GM12875 (cell line): ENCODE measurements at regions not wholly inside any gene's neighbourhood (a gene's known extent, or its start where the extent isn't known, plus 50 kb on each side); places are given as distances from the start of the nearest gene placed in this dataset.
"Not testable (repeated sequence)": the region's sequence is repeated elsewhere in the genome, so short reads cannot be mapped to it uniquely, and the experiment has no call there.

Experiments
- H3K4me3 ChIP-seq: one replicate; pipeline ENCODE4 v1.5.1; 2011; ENCODE audit warnings: low read depth, low read length, control low read depth
- TF ChIP-seq, protein P1 (sequence below): IDR thresholded peaks from 2 replicates; pipeline ENCODE4 v1.5.1; 2011; ENCODE audit warnings: low read depth, mild to moderate bottlenecking, control low read depth, inconsistent platforms, low read length, moderate library complexity, borderline replicate concordance; ENCODE audit not compliant: insufficient read depth

DNA sequence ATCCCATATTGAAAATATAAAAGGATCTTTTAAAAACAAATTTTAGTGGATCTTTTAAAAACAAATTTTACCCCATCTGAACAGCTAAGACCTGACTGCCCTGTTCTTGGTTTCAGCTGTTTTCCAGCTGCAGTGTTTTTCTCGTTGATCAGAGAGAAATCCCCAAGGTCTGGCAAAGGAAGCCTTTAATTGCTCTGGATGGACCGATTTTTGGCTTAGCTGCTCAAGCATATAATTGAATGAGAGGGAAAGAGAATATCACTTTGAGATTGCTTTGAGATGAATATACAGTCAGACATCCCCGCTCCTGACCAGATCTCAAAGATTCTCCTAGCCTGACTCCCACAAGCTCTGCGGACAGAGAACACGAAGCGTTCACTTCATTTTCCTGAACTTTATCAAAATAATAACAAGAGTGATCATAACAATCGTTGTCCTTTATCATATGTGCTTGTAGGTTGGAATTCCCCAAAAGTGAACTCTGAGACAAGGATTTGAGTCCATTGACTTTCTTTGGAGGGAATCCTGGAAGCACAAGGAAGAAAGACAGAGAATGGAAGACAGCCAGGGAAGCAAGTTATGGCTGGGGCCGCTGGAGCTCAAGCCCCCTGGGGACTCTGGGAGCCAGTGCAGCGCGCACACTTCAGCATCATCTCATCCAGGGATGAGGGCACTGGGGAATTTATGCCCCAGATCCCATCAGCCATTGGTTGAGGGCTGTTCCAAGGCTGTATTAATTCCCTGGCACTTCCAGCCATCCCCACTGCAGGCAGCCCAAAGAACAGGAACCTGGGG lies 101.3 kb downstream of the SNX5 start:
- H3K4me3 ChIP-seq = no peak overlapping the region
- TF ChIP-seq, protein P1, sequence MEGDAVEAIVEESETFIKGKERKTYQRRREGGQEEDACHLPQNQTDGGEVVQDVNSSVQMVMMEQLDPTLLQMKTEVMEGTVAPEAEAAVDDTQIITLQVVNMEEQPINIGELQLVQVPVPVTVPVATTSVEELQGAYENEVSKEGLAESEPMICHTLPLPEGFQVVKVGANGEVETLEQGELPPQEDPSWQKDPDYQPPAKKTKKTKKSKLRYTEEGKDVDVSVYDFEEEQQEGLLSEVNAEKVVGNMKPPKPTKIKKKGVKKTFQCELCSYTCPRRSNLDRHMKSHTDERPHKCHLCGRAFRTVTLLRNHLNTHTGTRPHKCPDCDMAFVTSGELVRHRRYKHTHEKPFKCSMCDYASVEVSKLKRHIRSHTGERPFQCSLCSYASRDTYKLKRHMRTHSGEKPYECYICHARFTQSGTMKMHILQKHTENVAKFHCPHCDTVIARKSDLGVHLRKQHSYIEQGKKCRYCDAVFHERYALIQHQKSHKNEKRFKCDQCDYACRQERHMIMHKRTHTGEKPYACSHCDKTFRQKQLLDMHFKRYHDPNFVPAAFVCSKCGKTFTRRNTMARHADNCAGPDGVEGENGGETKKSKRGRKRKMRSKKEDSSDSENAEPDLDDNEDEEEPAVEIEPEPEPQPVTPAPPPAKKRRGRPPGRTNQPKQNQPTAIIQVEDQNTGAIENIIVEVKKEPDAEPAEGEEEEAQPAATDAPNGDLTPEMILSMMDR = no peak

DNA sequence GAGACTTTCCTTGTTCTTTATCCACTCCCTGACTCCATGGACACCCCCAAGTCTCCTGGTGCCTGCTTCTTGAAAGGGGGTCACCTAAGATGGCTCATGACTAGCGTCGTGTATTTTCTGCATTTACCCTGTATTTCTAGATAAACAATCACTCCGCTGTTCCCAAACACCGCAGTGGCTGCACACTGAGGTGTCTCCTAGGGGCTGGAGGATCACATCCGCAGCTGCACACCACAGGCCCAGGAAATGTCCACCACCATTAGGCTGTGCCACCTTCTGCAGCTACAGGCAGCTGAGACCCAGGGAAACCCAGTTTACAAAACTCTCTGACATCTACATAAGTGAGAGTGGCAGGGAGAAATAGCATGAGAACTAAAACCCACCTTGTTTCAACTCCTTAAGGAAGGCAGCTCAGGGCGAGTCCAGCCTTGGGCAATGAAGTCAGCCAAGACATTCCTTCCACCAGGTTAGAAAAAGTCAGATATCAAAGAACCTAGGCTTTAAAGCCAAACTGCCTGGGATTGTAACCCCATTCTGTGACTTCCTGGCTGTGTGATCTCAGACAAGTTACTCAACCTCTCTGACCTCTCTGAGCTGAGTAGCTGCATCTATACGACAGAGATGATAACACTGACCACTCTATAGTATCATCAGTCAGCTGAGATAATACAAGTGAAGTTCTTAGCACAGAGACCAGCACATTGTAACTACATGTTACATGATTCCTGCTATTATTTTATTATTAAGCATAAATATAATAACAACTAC lies 102.2 kb downstream of the SNX5 start:
- TF ChIP-seq, protein P1 = no peak
- H3K4me3 ChIP-seq = no peak overlapping the region

DNA sequence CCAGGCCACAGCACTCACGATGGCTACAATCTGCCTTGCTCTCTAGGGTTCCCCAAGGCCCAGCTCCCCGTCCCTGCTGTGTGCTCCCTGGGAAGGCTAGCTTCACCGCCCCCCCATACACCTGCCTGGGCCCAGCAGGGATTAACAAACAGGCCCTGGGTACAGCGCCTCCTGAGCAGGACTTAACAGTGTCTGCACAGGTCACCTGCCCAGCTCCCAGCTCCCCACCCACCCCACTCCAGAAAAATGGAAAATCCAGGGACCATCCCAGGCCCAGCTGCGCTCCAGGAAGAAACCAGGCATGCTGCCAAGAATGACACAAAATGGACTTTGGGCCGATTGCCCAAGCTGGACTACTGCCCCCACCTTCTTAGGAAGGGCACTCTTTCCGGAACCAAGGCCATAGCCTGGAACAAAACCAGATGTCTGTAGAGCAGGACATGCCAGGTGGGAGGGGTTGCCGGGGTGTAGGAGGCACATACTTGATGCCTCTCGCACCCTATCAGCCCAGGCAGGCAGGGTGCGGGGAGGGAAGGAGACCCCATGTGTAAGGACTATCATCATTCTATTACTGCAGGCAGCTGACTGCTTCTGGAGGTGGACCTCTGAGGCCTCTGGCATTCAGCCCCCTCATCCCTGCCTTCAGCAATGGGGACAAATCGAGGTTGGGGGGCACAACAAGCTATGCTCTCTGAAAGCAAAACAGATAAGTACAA lies 104.9 kb downstream of the SNX5 start:
- H3K4me3 ChIP-seq = no peak overlapping the region
- TF ChIP-seq, protein P1 = no peak

DNA sequence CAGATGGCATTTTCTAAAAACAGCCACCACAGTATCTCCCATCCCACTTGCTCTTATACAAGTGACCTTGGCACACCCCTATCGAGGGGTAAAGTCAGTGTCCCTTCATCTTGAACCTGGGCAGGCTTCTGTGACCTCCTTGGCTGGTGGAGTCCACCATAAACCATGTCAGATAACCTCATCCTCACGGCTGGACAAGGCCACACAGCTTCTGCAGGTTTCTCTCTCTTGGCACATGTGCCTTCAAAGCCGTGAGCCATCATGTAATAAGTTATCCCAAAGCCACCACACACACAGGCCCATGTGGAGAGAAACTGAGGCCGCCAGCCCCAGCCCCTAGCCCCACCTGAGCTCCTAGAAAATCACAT lies 105.4 kb downstream of the SNX5 start:
- H3K4me3 ChIP-seq = no peak overlapping the region
- TF ChIP-seq, protein P1 = no peak

DNA sequence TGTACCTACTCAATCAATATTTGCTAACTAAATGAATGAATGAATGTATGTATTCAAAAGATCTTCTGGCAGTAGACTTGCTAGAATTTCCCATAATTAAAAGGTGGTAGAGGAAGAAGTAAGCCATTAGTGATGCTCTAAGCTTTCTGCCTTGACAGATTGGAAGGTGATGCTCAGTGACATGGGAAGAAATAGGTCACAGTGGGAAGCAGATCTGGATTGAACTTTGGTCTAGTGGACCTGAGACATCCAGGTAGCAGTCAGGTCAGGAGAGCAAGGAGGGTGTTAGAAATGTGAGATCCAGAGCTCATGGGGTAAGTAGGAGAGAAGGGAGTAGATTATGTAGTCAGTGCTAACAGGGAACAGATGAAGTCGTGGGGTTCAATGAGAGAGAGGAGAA lies 106.4 kb downstream of the SNX5 start:
- no peak overlapping the region for H3K4me3 ChIP-seq
- TF ChIP-seq, protein P1 = no peak

DNA sequence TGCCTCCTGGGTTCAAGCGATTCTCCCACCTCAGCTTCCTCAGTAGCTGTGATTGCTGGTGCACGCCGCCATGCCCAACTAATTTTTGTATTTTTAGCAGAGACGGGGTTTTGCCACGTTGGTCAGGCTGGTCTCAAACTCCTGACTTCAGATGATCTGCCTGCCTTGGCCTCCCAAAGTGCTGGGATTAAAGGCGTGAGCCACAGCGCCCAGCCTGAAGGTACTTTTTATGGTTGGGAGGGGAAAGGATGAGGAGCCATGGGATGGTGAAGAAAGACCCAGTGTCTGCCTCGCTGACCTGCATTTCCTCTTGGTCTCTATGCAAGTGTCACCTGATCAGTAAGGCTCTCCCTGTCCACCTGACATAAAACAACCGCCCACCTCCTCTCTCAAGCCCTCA lies 107.0 kb downstream of the SNX5 start:
- not testable (repeated sequence) for H3K4me3 ChIP-seq

DNA sequence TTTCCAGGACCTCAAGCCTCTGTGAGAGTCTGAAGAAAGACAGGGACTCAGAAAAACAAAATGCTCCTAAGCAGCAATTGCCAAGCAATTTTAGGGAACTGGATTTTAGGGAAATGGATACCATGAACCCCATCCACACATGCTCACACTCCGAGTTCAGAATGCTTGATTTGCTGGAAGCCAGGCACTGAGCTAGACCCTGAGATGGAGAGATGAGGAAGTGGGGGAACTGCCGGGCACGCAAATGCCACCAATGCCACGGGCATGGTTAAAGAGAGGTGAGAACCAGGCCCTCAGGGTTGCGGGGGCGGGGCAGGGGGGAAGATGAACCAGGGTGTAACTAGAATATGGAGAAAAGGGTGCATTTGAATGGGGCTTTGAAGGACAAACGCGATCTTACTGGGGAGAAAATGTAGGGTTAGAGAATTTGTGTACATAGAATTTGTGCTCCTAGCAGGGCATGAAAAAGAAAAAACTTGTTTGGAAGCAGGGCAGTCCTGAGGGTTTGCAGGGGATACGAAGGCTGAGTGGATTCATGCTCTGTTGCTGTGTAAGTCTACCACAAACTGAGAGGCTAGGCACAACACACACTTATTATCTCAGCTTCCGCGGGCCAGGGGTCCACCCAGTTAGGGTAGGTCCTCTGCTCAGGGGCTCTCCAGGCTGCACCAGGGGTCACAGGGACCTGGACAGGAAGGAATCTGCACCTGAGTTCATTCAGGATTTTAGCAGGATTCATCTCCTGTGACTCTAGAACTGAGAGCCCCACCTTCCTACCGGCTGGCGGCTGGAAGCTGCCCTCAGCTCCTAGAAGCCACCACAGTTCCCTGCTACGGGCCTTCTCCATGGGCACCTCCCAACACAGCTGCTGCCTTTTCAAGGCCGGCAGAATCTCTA lies 108.0 kb downstream of the SNX5 start:
- no peak overlapping the region for H3K4me3 ChIP-seq
- TF ChIP-seq, protein P1 = no peak
